ENCODE measurements at regions not wholly inside any gene's neighbourhood (a gene's known extent, or its start where the extent isn't known, plus 50 kb on each side); places are given as distances from the start of the nearest gene placed in this dataset.

DNA sequence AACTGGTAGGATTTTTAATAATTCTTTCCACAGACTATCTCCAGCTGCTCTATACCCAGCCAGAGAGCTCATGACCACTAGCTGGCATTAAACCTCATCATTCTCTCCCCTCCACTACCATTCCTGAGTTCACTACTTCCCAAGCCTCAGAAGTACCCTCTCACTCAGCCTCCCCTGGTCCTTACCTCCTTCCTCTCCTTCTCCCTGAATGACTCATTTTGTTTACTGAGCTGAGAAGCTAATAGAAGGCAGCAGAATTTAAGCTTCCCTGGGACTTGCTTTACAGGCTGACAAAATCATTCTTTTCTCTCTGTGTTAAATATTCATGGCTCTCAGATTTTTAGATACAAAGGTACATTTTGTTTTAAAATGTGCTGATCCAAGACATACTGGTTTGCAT is 305.4 kb downstream of the TLR4 start:
- Mint-ChIP-seq H3K27ac (no peak overlapping the region), H3K4me1 (ENCODE audit: low read depth) (peaks cover 15% of the 10 kb centered on the region), H3K27me3 (peaks cover 3% of the 10 kb centered on the region), H3K36me3 (ENCODE audit: insufficient read depth) (no peaks in the 10 kb centered on the region), H3K4me3 (ENCODE audit: low read depth) (no peak overlapping the region), H3K9me3 (ENCODE audit: low read depth) (no peaks in the 10 kb centered on the region)
- TF ChIP-seq, protein P1, sequence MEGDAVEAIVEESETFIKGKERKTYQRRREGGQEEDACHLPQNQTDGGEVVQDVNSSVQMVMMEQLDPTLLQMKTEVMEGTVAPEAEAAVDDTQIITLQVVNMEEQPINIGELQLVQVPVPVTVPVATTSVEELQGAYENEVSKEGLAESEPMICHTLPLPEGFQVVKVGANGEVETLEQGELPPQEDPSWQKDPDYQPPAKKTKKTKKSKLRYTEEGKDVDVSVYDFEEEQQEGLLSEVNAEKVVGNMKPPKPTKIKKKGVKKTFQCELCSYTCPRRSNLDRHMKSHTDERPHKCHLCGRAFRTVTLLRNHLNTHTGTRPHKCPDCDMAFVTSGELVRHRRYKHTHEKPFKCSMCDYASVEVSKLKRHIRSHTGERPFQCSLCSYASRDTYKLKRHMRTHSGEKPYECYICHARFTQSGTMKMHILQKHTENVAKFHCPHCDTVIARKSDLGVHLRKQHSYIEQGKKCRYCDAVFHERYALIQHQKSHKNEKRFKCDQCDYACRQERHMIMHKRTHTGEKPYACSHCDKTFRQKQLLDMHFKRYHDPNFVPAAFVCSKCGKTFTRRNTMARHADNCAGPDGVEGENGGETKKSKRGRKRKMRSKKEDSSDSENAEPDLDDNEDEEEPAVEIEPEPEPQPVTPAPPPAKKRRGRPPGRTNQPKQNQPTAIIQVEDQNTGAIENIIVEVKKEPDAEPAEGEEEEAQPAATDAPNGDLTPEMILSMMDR (IDR thresholded peaks at IDR 0.05; ENCODE audit: unreplicated experiment), result no peak
- DNase-seq (ENCODE audit: low spot score, unreplicated experiment), result no peak

GRCh38 chr9:118017607-118018122 is 313.5 kb downstream of the TLR4 start:
- H3K27me3 Mint-ChIP-seq, result no peaks in the 10 kb centered on the region
- H3K27ac Mint-ChIP-seq, result no peak overlapping the region
- H3K36me3 Mint-ChIP-seq (ENCODE audit: insufficient read depth), result no peaks in the 10 kb centered on the region
- no peaks in the 10 kb centered on the region for H3K9me3 Mint-ChIP-seq (ENCODE audit: low read depth)
- peaks cover 2% of the 10 kb centered on the region for H3K4me1 Mint-ChIP-seq (ENCODE audit: low read depth)
- TF ChIP-seq, protein P1 (IDR thresholded peaks at IDR 0.05; ENCODE audit: unreplicated experiment), result no peak
- no peak overlapping the region for H3K4me3 Mint-ChIP-seq (ENCODE audit: low read depth)
- no peak for DNase-seq (ENCODE audit: low spot score, unreplicated experiment)

- Mint-ChIP-seq H3K4me3 (ENCODE audit: low read depth) (no peak overlapping the region), H3K4me1 (ENCODE audit: low read depth) (peaks cover 2% of the 10 kb centered on the region), H3K9me3 (ENCODE audit: low read depth) (no peaks in the 10 kb centered on the region), H3K27me3 (no peaks in the 10 kb centered on the region), H3K36me3 (ENCODE audit: insufficient read depth) (no peaks in the 10 kb centered on the region), H3K27ac (no peak overlapping the region)
- TF ChIP-seq, protein P1 (IDR thresholded peaks at IDR 0.05; ENCODE audit: unreplicated experiment), result no peak
- DNase-seq (ENCODE audit: low spot score, unreplicated experiment), result no peak
Observed at GRCh38 chr9:118023644-118024043, 319.4 kb downstream of the TLR4 start.

- Mint-ChIP-seq H3K4me3 (ENCODE audit: low read depth) (no peak overlapping the region), H3K9me3 (ENCODE audit: low read depth) (no peaks in the 10 kb centered on the region), H3K27me3 (no peaks in the 10 kb centered on the region), H3K4me1 (ENCODE audit: low read depth) (no peaks in the 10 kb centered on the region), H3K36me3 (ENCODE audit: insufficient read depth) (no peaks in the 10 kb centered on the region), H3K27ac (no peak overlapping the region)
- DNase-seq (ENCODE audit: low spot score, unreplicated experiment), result no peak
- TF ChIP-seq, protein P1 (IDR thresholded peaks at IDR 0.05; ENCODE audit: unreplicated experiment), result no peak
Observed at GRCh38 chr9:118028225-118028624, 324.0 kb downstream of the TLR4 start.

GRCh38 chr9:118029425-118029824 is 325.2 kb downstream of the TLR4 start:
- DNase-seq (ENCODE audit: low spot score, unreplicated experiment), result no peak

More at GRCh38 chr9:118029425-118029824, 325.2 kb downstream of the TLR4 start:
- H3K4me1 Mint-ChIP-seq (ENCODE audit: low read depth), result no peaks in the 10 kb centered on the region
- TF ChIP-seq, protein P1 (IDR thresholded peaks at IDR 0.05; ENCODE audit: unreplicated experiment), result no peak
- H3K9me3 Mint-ChIP-seq (ENCODE audit: low read depth), result no peaks in the 10 kb centered on the region
- H3K4me3 Mint-ChIP-seq (ENCODE audit: low read depth), result no peak overlapping the region
- H3K27me3 Mint-ChIP-seq, result no peaks in the 10 kb centered on the region
- H3K36me3 Mint-ChIP-seq (ENCODE audit: insufficient read depth), result no peaks in the 10 kb centered on the region
- H3K27ac Mint-ChIP-seq, result no peak overlapping the region

Data from progenitor cell of endocrine pancreas (in vitro differentiated cells).